ENCODE measurements at regions not wholly inside any gene's neighbourhood (a gene's known extent, or its start where the extent isn't known, plus 50 kb on each side); places are given as distances from the start of the nearest gene placed in this dataset.

- DNase-seq (ENCODE audit: low spot score) (no peak), ATAC-seq (ENCODE audit: low FRiP score) (no peak)
- no peak for TF ChIP-seq CTCF (IDR thresholded peaks at IDR 0.05)
These were observed 1341.5 kb upstream of the ACVR2A start for GRCh38 chr2:146503366-146503765.

- ATAC-seq (ENCODE audit: low FRiP score) (no peak), DNase-seq (ENCODE audit: low spot score) (no peak)
- no peak for TF ChIP-seq CTCF (IDR thresholded peaks at IDR 0.05)
These were observed 1348.6 kb upstream of the ACVR2A start for GRCh38 chr2:146496248-146496647.

- TF ChIP-seq CTCF (IDR thresholded peaks at IDR 0.05): no peak
- ATAC-seq (ENCODE audit: low FRiP score): no peak
- DNase-seq (ENCODE audit: low spot score): no peak
These were observed 1355.4 kb upstream of the ACVR2A start for GRCh38 chr2:146489386-146489785.

GRCh38 chr2:146481629-146482028 is 1363.2 kb upstream of the ACVR2A start:
- DNase-seq (ENCODE audit: low spot score) (no peak), ATAC-seq (ENCODE audit: low FRiP score) (no peak)
- TF ChIP-seq CTCF (IDR thresholded peaks at IDR 0.05): no peak

GRCh38 chr2:146477383-146477782 is 1367.4 kb upstream of the ACVR2A start:
- ATAC-seq (ENCODE audit: low FRiP score): no peak
- no peak for DNase-seq (ENCODE audit: low spot score)
- TF ChIP-seq CTCF (IDR thresholded peaks at IDR 0.05): no peak

- TF ChIP-seq CTCF (IDR thresholded peaks at IDR 0.05): no peak
- DNase-seq (ENCODE audit: low spot score) (no peak), ATAC-seq (ENCODE audit: low FRiP score) (no peak)
These were observed 1376.3 kb upstream of the ACVR2A start for GRCh38 chr2:146468578-146468977.

GRCh38 chr2:146467425-146467824 is 1377.4 kb upstream of the ACVR2A start:
- TF ChIP-seq CTCF (IDR thresholded peaks at IDR 0.05): no peak
- DNase-seq (ENCODE audit: low spot score): no peak
- ATAC-seq (ENCODE audit: low FRiP score): no peak

All from omental fat pad (tissue), 3 donors.